PC-9 (cell line): ENCODE measurements at regions not wholly inside any gene's neighbourhood (a gene's known extent, or its start where the extent isn't known, plus 50 kb on each side); places are given as distances from the start of the nearest gene placed in this dataset.
A peak's percentile ranks its signal among the peaks of the same experiment; 100 is the strongest.

Experiments used
- BruUV-seq: library from RNA; stranded (reverse); fragments of 400-500 nt; replicated peaks from 2 replicates; lab custom pipeline; 2021; lab: Mats Ljungman, UMichigan
- CTCF ChIA-PET: fragments of 300-600 bp; sonication (Branson Sonifier 250); formaldehyde crosslinking; loops from one replicate; lab custom pipeline; 2022; ENCODE audit warnings: antibody characterized with exemption; lab: Charles Lee
- POLR2A ChIA-PET: fragments of 300-600 bp; sonication (Branson Sonifier 250); formaldehyde crosslinking; loops from one replicate; lab custom pipeline; 2022; ENCODE audit warnings: antibody characterized with exemption; ENCODE audit not compliant: unreplicated experiment; lab: Charles Lee
- DNase-seq, 2 experiments: peaks; one replicate each; pipeline versions ENCODE4 v3.0.0 to v3.0.0-alpha.2; 2015 to 2022; ENCODE audit warnings: mixed read lengths in 1 of 2
- H2AFZ ChIP-seq: fragments of 200-600 bp; sonication (generic); 2 replicates; pipeline ENCODE4 v1.8.1; 2017; ENCODE audit warnings: antibody characterized with exemption
- H3F3A ChIP-seq: fragments of 200-600 bp; sonication (generic); 2 replicates; pipeline ENCODE4 v1.8.1; 2017; ENCODE audit warnings: antibody characterized with exemption, mild to moderate bottlenecking, low read depth; ENCODE audit not compliant: insufficient read depth
- H3K27ac ChIP-seq: fragments of 200-600 bp; sonication (generic); 2 replicates; pipeline ENCODE4 v1.6.1; 2016; ENCODE audit warnings: mixed run types
- H3K27me3 ChIP-seq: fragments of 200-600 bp; sonication (generic); 2 replicates; pipeline ENCODE4 v1.6.1; 2016; ENCODE audit warnings: low read depth, mixed run types; ENCODE audit not compliant: insufficient read depth
- H3K36me3 ChIP-seq: fragments of 200-600 bp; sonication (generic); 2 replicates; pipeline ENCODE4 v1.6.1; 2016; ENCODE audit warnings: low read depth, mixed run types
- H3K4me1 ChIP-seq: fragments of 200-600 bp; sonication (generic); replicated peaks from 2 replicates; pipeline ENCODE4 v1.6.1; 2016; ENCODE audit warnings: mixed run types; ENCODE audit not compliant: insufficient read depth
- H3K4me2 ChIP-seq: fragments of 200-600 bp; sonication (generic); 2 replicates; pipeline ENCODE4 v1.6.1; 2017; ENCODE audit warnings: mixed run types
- H3K4me3 ChIP-seq: fragments of 200-600 bp; sonication (generic); 2 replicates; pipeline ENCODE4 v1.6.1; 2016; ENCODE audit warnings: mixed run types
- H3K79me2 ChIP-seq: fragments of 200-600 bp; sonication (generic); 2 replicates; pipeline ENCODE4 v1.6.1; 2017; ENCODE audit warnings: low read depth, mixed run types
- H3K9me2 ChIP-seq: fragments of 200-600 bp; sonication (generic); 2 replicates; pipeline ENCODE4 v1.8.1; 2017; ENCODE audit warnings: mild to moderate bottlenecking; ENCODE audit not compliant: insufficient read depth
- H3K9me3 ChIP-seq: fragments of 200-600 bp; sonication (generic); 2 replicates; pipeline ENCODE4 v1.8.1; 2016; ENCODE audit warnings: low read depth; ENCODE audit not compliant: insufficient read depth
- H4K20me1 ChIP-seq: fragments of 200-600 bp; sonication (generic); 2 replicates; pipeline ENCODE4 v1.8.1; 2017; ENCODE audit not compliant: insufficient read depth
- CTCF ChIP-seq: fragments of 200-600 bp; sonication (generic); conservative IDR thresholded peaks from 2 replicates; pipeline ENCODE4 v1.6.1; 2017; ENCODE audit warnings: mixed run types, antibody characterized with exemption, mild to moderate bottlenecking, moderate library complexity
- EZH2 ChIP-seq: fragments of 200-600 bp; sonication (generic); IDR thresholded peaks from 2 replicates; pipeline ENCODE4 v1.8.0; 2017; ENCODE audit warnings: antibody characterized with exemption, low read depth
- intact Hi-C: fragments of 100-400 bp; cut with micrococcal nuclease; formaldehyde crosslinking; loops from one replicate; pipeline ENCODE4 v1.10.0; 2022; ENCODE audit not compliant: unreplicated experiment

- H3K79me2 ChIP-seq, result no peaks in the 10 kb centered on the region
- ChIA-PET POLR2A (no interaction called here), CTCF (no interaction called here)
- H3K9me3 ChIP-seq, result peaks cover 16% of the 10 kb centered on the region; the same call in 1 of the 2 replicates
- intact Hi-C loops, result no loop called here
- no TSS peak for BruUV-seq
- DNase-seq, result no peak
- H3K4me3 ChIP-seq, result no peak overlapping the region
- no peaks in the 10 kb centered on the region for H4K20me1 ChIP-seq
- no peak for TF ChIP-seq CTCF
- no peak for TF ChIP-seq EZH2
- H3K27ac ChIP-seq, result no peak overlapping the region
- peaks cover 21% of the 10 kb centered on the region for H3F3A ChIP-seq
- no peaks in the 10 kb centered on the region for H3K9me2 ChIP-seq
- peaks cover 24% of the 10 kb centered on the region for H3K4me1 ChIP-seq
- H3K4me2 ChIP-seq, result no peak overlapping the region
- no peaks in the 10 kb centered on the region for H3K36me3 ChIP-seq
- no peaks in the 10 kb centered on the region for H3K27me3 ChIP-seq
- no peak overlapping the region for H2AFZ ChIP-seq
Measured at GRCh38 chr2:223701761-223702160, 99.6 kb upstream of the SCG2 start.

- no TSS peak for BruUV-seq
- Histone ChIP-seq H3F3A (peaks cover 29% of the 10 kb centered on the region), H3K9me3 (peaks cover 16% of the 10 kb centered on the region; the same call in 1 of the 2 replicates), H2AFZ (no peak overlapping the region), H3K4me1 (peaks cover 33% of the 10 kb centered on the region), H3K79me2 (no peaks in the 10 kb centered on the region), H3K27me3 (no peaks in the 10 kb centered on the region), H3K4me3 (no peak overlapping the region), H4K20me1 (no peaks in the 10 kb centered on the region), H3K36me3 (no peaks in the 10 kb centered on the region), H3K9me2 (no peaks in the 10 kb centered on the region), H3K27ac (peak overlapping the region; percentile 45), H3K4me2 (no peak overlapping the region)
- intact Hi-C loops, result no loop called here
- DNase-seq, result no peak
- ChIA-PET POLR2A (no interaction called here), CTCF (interaction anchor here (0.6 to 1.0 kb wide), 3 partner anchors 27 to 98 kb away, joined by 3 to 4 read pairs (median 4); no protein-coding TSS in a partner anchor)
- no peak for TF ChIP-seq EZH2
- TF ChIP-seq CTCF, result no peak
Measured at GRCh38 chr2:223700221-223700620, 98.1 kb upstream of the SCG2 start.

GRCh38 chr2:223697892-223698645, 95.9 kb upstream of the SCG2 start:
- Histone ChIP-seq H3K79me2 (no peaks in the 10 kb centered on the region), H3K9me3 (peaks cover 16% of the 10 kb centered on the region; the same call in 1 of the 2 replicates), H3K36me3 (no peaks in the 10 kb centered on the region), H3K9me2 (no peaks in the 10 kb centered on the region), H2AFZ (no peak overlapping the region), H3F3A (peaks cover 29% of the 10 kb centered on the region), H4K20me1 (no peaks in the 10 kb centered on the region), H3K27me3 (no peaks in the 10 kb centered on the region), H3K4me1 (peaks cover 33% of the 10 kb centered on the region), H3K27ac (peak overlapping the region; percentile 45; the same call in 1 of the 2 replicates), H3K4me2 (no peak overlapping the region), H3K4me3 (no peak overlapping the region)
- DNase-seq, result no peak
- TF ChIP-seq EZH2 (no peak), CTCF (no peak)
- ChIA-PET POLR2A (interaction anchor here (0.6 kb wide), 1 partner anchor 100 kb away, joined by 4 read pairs; no protein-coding TSS in a partner anchor), CTCF (interaction anchor here (1.4 kb wide), 1 partner anchor 99 kb away, joined by 3 read pairs; no protein-coding TSS in a partner anchor)
- no TSS peak for BruUV-seq
- intact Hi-C loops, result loop anchor here (5.0 kb wide), 2 partner anchors 139 to 259 kb away; partner anchors contain the start of genes AP1S3 and MRPL44
